ENCODE measurements at regions not wholly inside any gene's neighbourhood (a gene's known extent, or its start where the extent isn't known, plus 50 kb on each side); places are given as distances from the start of the nearest gene placed in this dataset.
A peak's percentile ranks its signal among the peaks of the same experiment; 100 is the strongest.

GRCh38 chr6:133698272-133698671, 190.6 kb upstream of the TCF21 start:
- DNase-seq = peak; percentile 68

- DNase-seq = peak; percentile 66
Observed at GRCh38 chr6:133699741-133700385, 189.1 kb upstream of the TCF21 start.

GRCh38 chr6:133701633-133702331, 187.1 kb upstream of the TCF21 start:
- no peak for DNase-seq

GRCh38 chr6:133704371-133704770, 184.5 kb upstream of the TCF21 start:
- no peak for DNase-seq

GRCh38 chr6:133705066-133705465, 183.8 kb upstream of the TCF21 start:
- DNase-seq = no peak

GRCh38 chr6:133705731-133706130, 183.2 kb upstream of the TCF21 start:
- DNase-seq = peak; percentile 36

GRCh38 chr6:133707456-133707855, 181.5 kb upstream of the TCF21 start:
- peak; percentile 91 for DNase-seq

GRCh38 chr6:133710826-133711225, 178.1 kb upstream of the TCF21 start:
- DNase-seq = no peak

GRCh38 chr6:133715270-133715669, 173.6 kb upstream of the TCF21 start:
- no peak for DNase-seq

GRCh38 chr6:133724726-133725125, 164.2 kb upstream of the TCF21 start:
- no peak for DNase-seq

- DNase-seq = no peak
Observed at GRCh38 chr6:133726188-133726587, 162.7 kb upstream of the TCF21 start.

- DNase-seq = peak; percentile 16
Observed at GRCh38 chr6:133730881-133731280, 158.0 kb upstream of the TCF21 start.

- no peak for DNase-seq
Observed at GRCh38 chr6:133740218-133740617, 148.7 kb upstream of the TCF21 start.

- peak; percentile 30 for DNase-seq
Observed at GRCh38 chr6:133740816-133741215, 148.1 kb upstream of the TCF21 start.

- DNase-seq = peak; percentile 100
Observed at GRCh38 chr6:133741375-133741861, 147.5 kb upstream of the TCF21 start.

GRCh38 chr6:133743621-133744020, 145.3 kb upstream of the TCF21 start:
- peak; percentile 73 for DNase-seq

- no peak for DNase-seq
Observed at GRCh38 chr6:133746417-133746770, 142.5 kb upstream of the TCF21 start.

GRCh38 chr6:133748628-133749027, 140.3 kb upstream of the TCF21 start:
- DNase-seq = no peak

GRCh38 chr6:133749427-133749826, 139.5 kb upstream of the TCF21 start:
- DNase-seq = no peak

- DNase-seq = no peak
Observed at GRCh38 chr6:133752129-133752528, 136.8 kb upstream of the TCF21 start.

- DNase-seq = no peak
Observed at GRCh38 chr6:133753756-133754155, 135.2 kb upstream of the TCF21 start.

- no peak for DNase-seq
Observed at GRCh38 chr6:133754298-133754697, 134.6 kb upstream of the TCF21 start.

GRCh38 chr6:133756078-133756695, 132.7 kb upstream of the TCF21 start:
- DNase-seq = no peak

GRCh38 chr6:133757335-133757734, 131.6 kb upstream of the TCF21 start:
- DNase-seq = no peak
